ENCODE measurements at regions not wholly inside any gene's neighbourhood (a gene's known extent, or its start where the extent isn't known, plus 50 kb on each side); places are given as distances from the start of the nearest gene placed in this dataset.

DNA sequence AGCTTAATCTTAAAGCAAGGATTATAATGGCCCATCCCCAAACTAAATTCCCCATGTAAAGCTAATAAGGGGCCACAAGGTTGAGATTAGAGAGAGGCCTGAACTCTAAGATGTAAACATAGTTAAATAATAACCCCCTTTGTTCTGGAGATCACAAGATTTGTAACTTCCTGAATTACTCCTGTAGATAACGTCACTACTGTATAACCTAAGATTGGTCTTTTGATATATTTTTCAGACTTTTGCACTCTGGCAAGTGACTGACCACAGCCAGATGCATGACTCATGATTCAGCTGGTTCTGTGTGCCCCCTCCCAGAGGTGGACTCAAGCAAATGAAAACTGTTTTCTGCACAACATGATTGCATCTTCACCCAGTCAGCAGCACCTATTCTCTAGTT is 686.0 kb upstream of the DDX18 start:
- Histone ChIP-seq H3K79me2 (ENCODE audit: control insufficient read depth, insufficient read depth, low read length) (no peaks in the 10 kb centered on the region), H3K9me3 (replicated peaks; ENCODE audit: control insufficient read depth, insufficient read depth, low read length) (peaks cover 1% of the 10 kb centered on the region), H3K9me1 (replicated peaks; ENCODE audit: control insufficient read depth, extremely low read depth, insufficient read depth, low read length) (no peaks in the 10 kb centered on the region), H2AFZ (ENCODE audit: low read depth, low read length) (no peak overlapping the region), H3K4me1 (ENCODE audit: control insufficient read depth, extremely low read depth, insufficient read depth, low read length) (no peaks in the 10 kb centered on the region), H3K36me3 (ENCODE audit: control insufficient read depth in 2 of 2, extremely low read depth in 1 of 2, insufficient read depth in 2 of 2, low read length in 2 of 2) (no peaks in the 10 kb centered on the region), H4K20me1 (replicated peaks; ENCODE audit: control insufficient read depth, extremely low read depth, insufficient read depth, low read length) (no peaks in the 10 kb centered on the region), H3K4me3 (replicated peaks in 1 of 3; ENCODE audit: insufficient read depth in 1 of 3, low read depth in 1 of 3, low read length in 3 of 3) (no peak overlapping the region), H3K27ac (ENCODE audit: insufficient read depth, low read depth, low read length) (no peak overlapping the region), H3K27me3 (ENCODE audit: control insufficient read depth in 2 of 2, insufficient read depth in 2 of 2, low read length in 2 of 2) (no peaks in the 10 kb centered on the region), H3K9ac (replicated peaks; ENCODE audit: extremely low read depth, insufficient read depth, low read length) (no peak overlapping the region), H3K4me2 (ENCODE audit: insufficient read depth, low read length) (no peak overlapping the region)
- intact Hi-C loops (cut with micrococcal nuclease) (no loop called here), dilution Hi-C loops (cut with MboI; ENCODE audit: extremely low pct_ligation_motif_present, low sequenced_read_pairs) (no loop called here)
- no peak for TF ChIP-seq FOS (IDR thresholded peaks at IDR 0.05; ENCODE audit: borderline replicate concordance, insufficient read depth, low read length)
- TF ChIP-seq POLR2A (IDR thresholded peaks at IDR 0.05; ENCODE audit: low read depth, low read length), result no peak
- TF ChIP-seq, protein P1, sequence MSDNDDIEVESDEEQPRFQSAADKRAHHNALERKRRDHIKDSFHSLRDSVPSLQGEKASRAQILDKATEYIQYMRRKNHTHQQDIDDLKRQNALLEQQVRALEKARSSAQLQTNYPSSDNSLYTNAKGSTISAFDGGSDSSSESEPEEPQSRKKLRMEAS (IDR thresholded peaks at IDR 0.05; ENCODE audit: insufficient read depth, insufficient read length), result no peak
- TF ChIP-seq JUN (IDR thresholded peaks at IDR 0.05; ENCODE audit: borderline replicate concordance, insufficient read depth, insufficient read length, low read depth), result no peak
- TF ChIP-seq MYC (IDR thresholded peaks at IDR 0.05; ENCODE audit: low read depth, low read length), result no peak
- no peak for TF ChIP-seq POLR2AphosphoS5 (IDR thresholded peaks at IDR 0.05; ENCODE audit: insufficient read depth, low read depth, low read length)
- no peak for TF ChIP-seq GATA2 (IDR thresholded peaks at IDR 0.05; ENCODE audit: insufficient read depth, insufficient read length, low read depth, low read length)
- TF ChIP-seq, protein P2, sequence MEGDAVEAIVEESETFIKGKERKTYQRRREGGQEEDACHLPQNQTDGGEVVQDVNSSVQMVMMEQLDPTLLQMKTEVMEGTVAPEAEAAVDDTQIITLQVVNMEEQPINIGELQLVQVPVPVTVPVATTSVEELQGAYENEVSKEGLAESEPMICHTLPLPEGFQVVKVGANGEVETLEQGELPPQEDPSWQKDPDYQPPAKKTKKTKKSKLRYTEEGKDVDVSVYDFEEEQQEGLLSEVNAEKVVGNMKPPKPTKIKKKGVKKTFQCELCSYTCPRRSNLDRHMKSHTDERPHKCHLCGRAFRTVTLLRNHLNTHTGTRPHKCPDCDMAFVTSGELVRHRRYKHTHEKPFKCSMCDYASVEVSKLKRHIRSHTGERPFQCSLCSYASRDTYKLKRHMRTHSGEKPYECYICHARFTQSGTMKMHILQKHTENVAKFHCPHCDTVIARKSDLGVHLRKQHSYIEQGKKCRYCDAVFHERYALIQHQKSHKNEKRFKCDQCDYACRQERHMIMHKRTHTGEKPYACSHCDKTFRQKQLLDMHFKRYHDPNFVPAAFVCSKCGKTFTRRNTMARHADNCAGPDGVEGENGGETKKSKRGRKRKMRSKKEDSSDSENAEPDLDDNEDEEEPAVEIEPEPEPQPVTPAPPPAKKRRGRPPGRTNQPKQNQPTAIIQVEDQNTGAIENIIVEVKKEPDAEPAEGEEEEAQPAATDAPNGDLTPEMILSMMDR (IDR thresholded peaks at IDR 0.05; ENCODE audit: extremely low read depth in 1 of 2, insufficient read depth in 1 of 2, low read depth in 1 of 2, low read length in 2 of 2), result no peak
- TF ChIP-seq EZH2 (IDR thresholded peaks at IDR 0.05; ENCODE audit: borderline replicate concordance, low read depth, low read length, severe bottlenecking), result no peak
- ChIA-PET CTCF (no interaction called here), POLR2A (no interaction called here)
- no TSS peak for BruUV-seq (replicated peaks)
- DNase-seq (ENCODE audit: low read depth, low spot score), result no peak
- FAIRE-seq, result no peak
